ENCODE measurements at regions not wholly inside any gene's neighbourhood (a gene's known extent, or its start where the extent isn't known, plus 50 kb on each side); places are given as distances from the start of the nearest gene placed in this dataset.
A peak's percentile ranks its signal among the peaks of the same experiment; 100 is the strongest.

GRCh38 chr18:47545613-47546012 is 294.2 kb upstream of the SKOR2 start:
- TF ChIP-seq CTCF (CRISPR knock-in tag; IDR thresholded peaks at IDR 0.05) = 0 out of 2 replicates have a peak, but pooled peaks have one; percentile 11
- TF ChIP-seq TGIF2 (CRISPR knock-in tag; IDR thresholded peaks at IDR 0.05) = no peak
- TF ChIP-seq HNRNPK (IDR thresholded peaks at IDR 0.05; ENCODE audit: low read depth, low read length, poor library complexity, severe bottlenecking) = no peak
- TF ChIP-seq POLR2A (IDR thresholded peaks at IDR 0.05; ENCODE audit: insufficient read depth in 1 of 2, low read depth in 2 of 2, low read length in 2 of 2) = no peak
- no peak for TF ChIP-seq ETS1 (CRISPR knock-in tag; IDR thresholded peaks at IDR 0.05)
- no peak for TF ChIP-seq NFIC (IDR thresholded peaks at IDR 0.05; ENCODE audit: low read length)
